GM12878 (cell line): ENCODE measurements at regions not wholly inside any gene's neighbourhood (a gene's known extent, or its start where the extent isn't known, plus 50 kb on each side); places are given as distances from the start of the nearest gene placed in this dataset.

Source experiments
- ATAC-seq: fragments of 200-7000 bp; cut with Tn5 transposase; 3 replicates; pipeline ENCODE4 v1.9.1; 2020; ENCODE audit warnings: mild to moderate bottlenecking, moderate library complexity
- BruUV-seq: library from RNA; stranded (reverse); fragments of 400-500 nt; replicated peaks from 2 replicates; lab custom pipeline; 2021; lab: Mats Ljungman, UMichigan
- CTCF ChIA-PET: fragments of 300-600 bp; sonication (Branson Sonifier 250); formaldehyde crosslinking; extraction: SDS; loops from one replicate; lab custom pipeline; 2021; ENCODE audit warnings: inconsistent platforms; lab: Yijun Ruan, JAX
- POLR2A ChIA-PET: fragments of 350-600 bp; formaldehyde crosslinking; extraction: SDS; loops from one replicate; lab custom pipeline; 2021; ENCODE audit warnings: inconsistent platforms; lab: Charles Lee
- RAD21 ChIA-PET: fragments of 300-600 bp; sonication (Branson Sonifier 250); formaldehyde crosslinking; loops from one replicate; lab custom pipeline; 2023; ENCODE audit warnings: antibody characterized with exemption; ENCODE audit not compliant: unreplicated experiment; lab: Charles Lee
- SMC1A ChIA-PET: fragments of 300-600 bp; sonication (Branson Sonifier 250); formaldehyde crosslinking; loops from one replicate; lab custom pipeline; 2023; ENCODE audit not compliant: unreplicated experiment, uncharacterized antibody; lab: Charles Lee
- DNase-seq: peaks from one replicate; pipeline ENCODE4 v3.0.0-alpha.2; 2011; ENCODE audit warnings: low read depth, low spot score
- FAIRE-seq: peaks from 3 replicates; lab custom pipeline; 2011; peaks lifted over from hg19 to GRCh38; lab: Jason Lieb, UNC
- H2AFZ ChIP-seq: 2 replicates; pipeline ENCODE4 v1.6.0; 2011; ENCODE audit warnings: low read depth, low read length, control low read depth; ENCODE audit not compliant: control insufficient read depth
- H3K27ac ChIP-seq: 2 replicates; pipeline ENCODE4 v1.5.1; 2011; ENCODE audit warnings: control low read depth; ENCODE audit not compliant: control insufficient read depth, insufficient read depth
- H3K27me3 ChIP-seq, 2 experiments: replicated peaks in 1 of 2; 2 replicates each; pipeline versions ENCODE4 v1.6.0 to v1.6.1; 2011; ENCODE audit warnings: low read length in 1 of 2; ENCODE audit not compliant: control insufficient read depth in 2 of 2, insufficient read depth in 2 of 2
- H3K36me3 ChIP-seq, 2 experiments: 2 replicates each; pipeline ENCODE4 v1.5.1; 2011; ENCODE audit warnings: low read length in 1 of 2; ENCODE audit not compliant: control insufficient read depth in 2 of 2, insufficient read depth in 2 of 2
- H3K4me1 ChIP-seq: 2 replicates; pipeline ENCODE4 v1.6.1; 2011; ENCODE audit warnings: mild to moderate bottlenecking, low read length, moderate library complexity, mixed read lengths; ENCODE audit not compliant: control insufficient read depth, insufficient read depth
- H3K4me2 ChIP-seq: 2 replicates; pipeline ENCODE4 v1.6.0; 2011; ENCODE audit warnings: control low read depth; ENCODE audit not compliant: control insufficient read depth, insufficient read depth
- H3K4me3 ChIP-seq: fragments of 200-600 bp; sonication (generic); 2 replicates; pipeline ENCODE4 v1.5.1; 2016
- H3K79me2 ChIP-seq: 2 replicates; pipeline ENCODE4 v1.6.0; 2011; ENCODE audit warnings: low read length; ENCODE audit not compliant: control insufficient read depth, insufficient read depth
- H3K9ac ChIP-seq: 2 replicates; pipeline ENCODE4 v1.8.0; 2011; ENCODE audit warnings: low read length, control low read depth, mixed read lengths; ENCODE audit not compliant: control insufficient read depth, insufficient read depth
- H3K9me3 ChIP-seq: replicated peaks from 3 replicates; pipeline ENCODE4 v1.5.1; 2011; ENCODE audit warnings: mild to moderate bottlenecking, low read length; ENCODE audit not compliant: control insufficient read depth, insufficient read depth
- H4K20me1 ChIP-seq: 2 replicates; pipeline ENCODE4 v1.6.0; 2011; ENCODE audit not compliant: control insufficient read depth, insufficient read depth
- BCL11A ChIP-seq: IDR thresholded peaks from 2 replicates; pipeline ENCODE4 v1.6.1; 2011; ENCODE audit warnings: low read depth, low read length
- CBX5 ChIP-seq: sonication (generic); IDR thresholded peaks from 2 replicates; pipeline ENCODE4 v1.6.1; 2016; ENCODE audit warnings: low read depth, moderate library complexity, mild to moderate bottlenecking, inconsistent platforms
- CHD4 ChIP-seq: fragments of 200-600 bp; sonication (generic); IDR thresholded peaks from 2 replicates; pipeline ENCODE4 v1.6.1; 2016; ENCODE audit warnings: mild to moderate bottlenecking
- DPF2 ChIP-seq: fragments of 450-650 bp; IDR thresholded peaks from 2 replicates; pipeline ENCODE4 v1.6.1; 2017; ENCODE audit warnings: mild to moderate bottlenecking
- GATAD2B ChIP-seq: fragments of 450-650 bp; conservative IDR thresholded peaks from 2 replicates; pipeline ENCODE4 v1.6.1; 2017; ENCODE audit warnings: low read depth, mild to moderate bottlenecking, moderate library complexity
- HSF1 ChIP-seq: fragments of 150-350 bp; IDR thresholded peaks from 2 replicates; pipeline ENCODE4 v1.6.1; 2014; ENCODE audit warnings: mild to moderate bottlenecking, low read depth, low read length
- IRF5 ChIP-seq: fragments of 450-650 bp; IDR thresholded peaks from 2 replicates; pipeline ENCODE4 v1.6.1; 2017; ENCODE audit warnings: borderline replicate concordance
- NRF1 ChIP-seq: conservative IDR thresholded peaks from 2 replicates; pipeline ENCODE4 v1.6.1; 2011; ENCODE audit warnings: mild to moderate bottlenecking, low read depth, low read length, improper control_type of control experiment
- RAD51 ChIP-seq: fragments of 450-650 bp; IDR thresholded peaks from 2 replicates; pipeline ENCODE4 v1.6.1; 2016; ENCODE audit warnings: moderate library complexity, mild to moderate bottlenecking, inconsistent platforms
- RCOR1 ChIP-seq: conservative IDR thresholded peaks from 2 replicates; pipeline ENCODE4 v1.6.1; 2012; ENCODE audit warnings: low read depth, low read length, improper control_type of control experiment
- STAT3 ChIP-seq: IDR thresholded peaks from 2 replicates; pipeline ENCODE4 v1.6.1; 2011; ENCODE audit warnings: low read depth, low read length, improper control_type of control experiment
- SUPT20H ChIP-seq: IDR thresholded peaks from 2 replicates; pipeline ENCODE4 v1.6.1; 2011; ENCODE audit warnings: low read depth, mild to moderate bottlenecking, low read length, moderate library complexity, borderline replicate concordance; ENCODE audit not compliant: control insufficient read depth
- TARDBP ChIP-seq: IDR thresholded peaks from 2 replicates; pipeline ENCODE4 v1.6.1; 2016; ENCODE audit warnings: borderline replicate concordance
- YY1 ChIP-seq: IDR thresholded peaks from 2 replicates; pipeline ENCODE4 v1.6.1; 2011; ENCODE audit warnings: low read depth, mild to moderate bottlenecking, low read length
- WGBS: methylation state at CpG from one replicate; pipeline ENCODE4 v1.1.6; 2016; ENCODE audit warnings: low lambda C conversion rate; ENCODE audit not compliant: insufficient replicate concordance, insufficient coverage; ENCODE audit errors: missing lambda C conversion rate; 5-methylcytosine and 5-hydroxymethylcytosine counted together
- in situ Hi-C: fragments of 300-500 bp; cut with MboI; formaldehyde crosslinking; loops from 9 replicates; pipeline ENCODE4 v1.14.3; 2018; ENCODE audit warnings: mixed read lengths
- intact Hi-C: fragments of 100-400 bp; cut with micrococcal nuclease; formaldehyde crosslinking; loops from one replicate; pipeline ENCODE4 v1.14.2; 2022; ENCODE audit not compliant: unreplicated experiment
- TF ChIP-seq, protein P1 (sequence below): fragments of 450-650 bp; IDR thresholded peaks from 2 replicates; pipeline ENCODE4 v1.6.1; 2017; ENCODE audit warnings: low read depth, mild to moderate bottlenecking, moderate library complexity
- TF ChIP-seq, protein P2 (sequence below): fragments of 450-650 bp; IDR thresholded peaks from 2 replicates; pipeline ENCODE4 v1.6.1; 2017; ENCODE audit warnings: mild to moderate bottlenecking

- TF ChIP-seq, protein P1, sequence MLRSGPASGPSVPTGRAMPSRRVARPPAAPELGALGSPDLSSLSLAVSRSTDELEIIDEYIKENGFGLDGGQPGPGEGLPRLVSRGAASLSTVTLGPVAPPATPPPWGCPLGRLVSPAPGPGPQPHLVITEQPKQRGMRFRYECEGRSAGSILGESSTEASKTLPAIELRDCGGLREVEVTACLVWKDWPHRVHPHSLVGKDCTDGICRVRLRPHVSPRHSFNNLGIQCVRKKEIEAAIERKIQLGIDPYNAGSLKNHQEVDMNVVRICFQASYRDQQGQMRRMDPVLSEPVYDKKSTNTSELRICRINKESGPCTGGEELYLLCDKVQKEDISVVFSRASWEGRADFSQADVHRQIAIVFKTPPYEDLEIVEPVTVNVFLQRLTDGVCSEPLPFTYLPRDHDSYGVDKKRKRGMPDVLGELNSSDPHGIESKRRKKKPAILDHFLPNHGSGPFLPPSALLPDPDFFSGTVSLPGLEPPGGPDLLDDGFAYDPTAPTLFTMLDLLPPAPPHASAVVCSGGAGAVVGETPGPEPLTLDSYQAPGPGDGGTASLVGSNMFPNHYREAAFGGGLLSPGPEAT: no peak
- TF ChIP-seq YY1 (no peak), SUPT20H (no peak), STAT3 (no peak), CHD4 (no peak)
- TF ChIP-seq, protein P2, sequence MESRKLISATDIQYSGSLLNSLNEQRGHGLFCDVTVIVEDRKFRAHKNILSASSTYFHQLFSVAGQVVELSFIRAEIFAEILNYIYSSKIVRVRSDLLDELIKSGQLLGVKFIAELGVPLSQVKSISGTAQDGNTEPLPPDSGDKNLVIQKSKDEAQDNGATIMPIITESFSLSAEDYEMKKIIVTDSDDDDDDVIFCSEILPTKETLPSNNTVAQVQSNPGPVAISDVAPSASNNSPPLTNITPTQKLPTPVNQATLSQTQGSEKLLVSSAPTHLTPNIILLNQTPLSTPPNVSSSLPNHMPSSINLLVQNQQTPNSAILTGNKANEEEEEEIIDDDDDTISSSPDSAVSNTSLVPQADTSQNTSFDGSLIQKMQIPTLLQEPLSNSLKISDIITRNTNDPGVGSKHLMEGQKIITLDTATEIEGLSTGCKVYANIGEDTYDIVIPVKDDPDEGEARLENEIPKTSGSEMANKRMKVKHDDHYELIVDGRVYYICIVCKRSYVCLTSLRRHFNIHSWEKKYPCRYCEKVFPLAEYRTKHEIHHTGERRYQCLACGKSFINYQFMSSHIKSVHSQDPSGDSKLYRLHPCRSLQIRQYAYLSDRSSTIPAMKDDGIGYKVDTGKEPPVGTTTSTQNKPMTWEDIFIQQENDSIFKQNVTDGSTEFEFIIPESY: no peak
These were observed 1213.6 kb downstream of the VRK1 start (continued) for GRCh38 chr14:98010784-98011183.

GRCh38 chr14:98014851-98015615 lies 1217.9 kb downstream of the VRK1 start:
- H3K79me2 ChIP-seq: no peaks in the 10 kb centered on the region
- in situ Hi-C loops: no loop called here
- WGBS: 0% methylated on average over 3 of the region's 3 CpGs
- FAIRE-seq (no peak), ATAC-seq (no peak), DNase-seq (no peak)
- H3K4me2 ChIP-seq: no peak overlapping the region
- BruUV-seq: no TSS peak
- no peaks in the 10 kb centered on the region for H3K27me3 ChIP-seq
- POLR2A ChIA-PET: no interaction called here
- no peak overlapping the region for H3K9ac ChIP-seq
- RAD21 ChIA-PET: no interaction called here
- CTCF ChIA-PET: no interaction called here
- no peak overlapping the region for H2AFZ ChIP-seq
- no peaks in the 10 kb centered on the region; the same call in 2 of the 3 replicates for H3K9me3 ChIP-seq
- H3K36me3 ChIP-seq: no peaks in the 10 kb centered on the region
- H3K27ac ChIP-seq: no peak overlapping the region
- intact Hi-C loops: no loop called here
- no peak overlapping the region for H3K4me3 ChIP-seq
- no peaks in the 10 kb centered on the region for H4K20me1 ChIP-seq
- H3K4me1 ChIP-seq: no peaks in the 10 kb centered on the region
- SMC1A ChIA-PET: no interaction called here
- TF ChIP-seq NRF1 (no peak), BCL11A (no peak), IRF5 (no peak), GATAD2B (no peak), CBX5 (no peak), RAD51 (no peak), HSF1 (no peak), RCOR1 (no peak), TARDBP (no peak), DPF2 (no peak)
